C4-2B (cell line): ENCODE measurements at regions not wholly inside any gene's neighbourhood (a gene's known extent, or its start where the extent isn't known, plus 50 kb on each side); places are given as distances from the start of the nearest gene placed in this dataset.

Source experiments
- H3K27ac ChIP-seq: fragments of 450-650 bp; 2 replicates; pipeline ENCODE4 v1.5.1; 2017
- ZFX ChIP-seq: fragments of 450-650 bp; IDR thresholded peaks from 2 replicates; pipeline ENCODE4 v1.6.1; 2017
- TF ChIP-seq, protein P1 (sequence below): fragments of 450-650 bp; conservative IDR thresholded peaks from 2 replicates; pipeline ENCODE4 v1.5.1; 2017; ENCODE audit warnings: mild to moderate bottlenecking

DNA sequence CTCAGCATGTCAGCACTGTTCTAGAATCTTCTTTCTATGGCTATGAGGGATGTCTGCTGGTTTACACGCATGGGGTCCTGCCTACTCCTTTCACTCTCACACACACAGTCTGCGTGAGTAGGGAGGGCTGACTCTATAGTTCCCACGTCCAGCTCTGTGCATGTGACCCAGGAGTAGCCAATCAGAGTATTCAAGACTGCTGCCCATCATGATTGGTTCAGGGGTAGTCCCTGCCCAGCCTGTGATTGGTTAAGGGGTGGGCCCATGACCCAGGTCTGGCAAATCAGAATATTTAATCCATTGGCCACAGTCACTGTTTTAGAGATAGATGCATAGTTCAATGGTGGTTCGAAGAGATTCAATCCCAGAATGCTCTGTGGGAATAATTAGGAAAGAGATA is 151.3 kb upstream of the IRX3 start:
- no peak overlapping the region for H3K27ac ChIP-seq
- TF ChIP-seq ZFX = no peak
- TF ChIP-seq, protein P1, sequence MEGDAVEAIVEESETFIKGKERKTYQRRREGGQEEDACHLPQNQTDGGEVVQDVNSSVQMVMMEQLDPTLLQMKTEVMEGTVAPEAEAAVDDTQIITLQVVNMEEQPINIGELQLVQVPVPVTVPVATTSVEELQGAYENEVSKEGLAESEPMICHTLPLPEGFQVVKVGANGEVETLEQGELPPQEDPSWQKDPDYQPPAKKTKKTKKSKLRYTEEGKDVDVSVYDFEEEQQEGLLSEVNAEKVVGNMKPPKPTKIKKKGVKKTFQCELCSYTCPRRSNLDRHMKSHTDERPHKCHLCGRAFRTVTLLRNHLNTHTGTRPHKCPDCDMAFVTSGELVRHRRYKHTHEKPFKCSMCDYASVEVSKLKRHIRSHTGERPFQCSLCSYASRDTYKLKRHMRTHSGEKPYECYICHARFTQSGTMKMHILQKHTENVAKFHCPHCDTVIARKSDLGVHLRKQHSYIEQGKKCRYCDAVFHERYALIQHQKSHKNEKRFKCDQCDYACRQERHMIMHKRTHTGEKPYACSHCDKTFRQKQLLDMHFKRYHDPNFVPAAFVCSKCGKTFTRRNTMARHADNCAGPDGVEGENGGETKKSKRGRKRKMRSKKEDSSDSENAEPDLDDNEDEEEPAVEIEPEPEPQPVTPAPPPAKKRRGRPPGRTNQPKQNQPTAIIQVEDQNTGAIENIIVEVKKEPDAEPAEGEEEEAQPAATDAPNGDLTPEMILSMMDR = no peak

GRCh38 chr16:54437401-54437800 is 150.8 kb upstream of the IRX3 start:
- TF ChIP-seq ZFX = no peak
- TF ChIP-seq, protein P1 = no peak
- no peak overlapping the region for H3K27ac ChIP-seq

DNA sequence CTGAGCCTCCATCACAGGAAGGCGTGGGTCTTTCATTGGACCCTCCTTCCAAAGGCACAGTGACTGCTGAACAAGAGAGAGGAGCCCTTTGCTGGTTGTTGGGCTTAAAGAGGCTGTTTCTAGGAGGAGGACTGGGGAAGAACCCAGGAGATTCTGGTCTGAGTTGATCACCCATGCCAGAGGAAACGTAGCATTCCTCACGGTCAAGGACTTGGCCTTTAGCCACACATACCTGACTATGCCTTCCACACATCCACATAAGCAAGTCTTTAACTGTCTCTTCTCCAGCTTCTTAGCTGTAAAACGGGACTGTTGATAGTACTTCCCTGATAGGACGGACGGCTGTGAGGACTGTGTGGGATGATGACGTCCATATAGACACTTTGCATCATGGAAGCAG is 149.8 kb upstream of the IRX3 start:
- TF ChIP-seq, protein P1 = no peak
- TF ChIP-seq ZFX = no peak
- H3K27ac ChIP-seq = no peak overlapping the region

- no peak overlapping the region for H3K27ac ChIP-seq
- TF ChIP-seq, protein P1 = no peak
Observed at GRCh38 chr16:54434859-54435258, 148.3 kb upstream of the IRX3 start.

DNA sequence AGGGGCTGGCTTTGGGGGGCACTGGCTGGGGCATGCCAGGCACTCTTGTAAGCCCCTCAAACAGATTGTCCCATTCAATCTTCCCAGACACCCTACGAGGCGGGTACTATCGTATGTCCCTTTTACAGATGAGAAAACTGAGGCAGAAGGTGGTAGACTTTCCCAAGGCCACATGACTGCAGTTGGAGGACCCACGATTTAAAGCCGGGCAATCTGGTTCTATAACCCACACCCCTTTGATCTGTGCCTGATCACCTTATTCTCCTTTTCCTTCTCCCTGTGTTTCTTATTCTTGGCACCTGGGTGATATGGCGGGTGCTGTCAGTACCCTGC is 146.3 kb upstream of the IRX3 start:
- TF ChIP-seq, protein P1 = no peak
- no peak for TF ChIP-seq ZFX
- H3K27ac ChIP-seq = no peak overlapping the region

- TF ChIP-seq, protein P1 = no peak
- no peak for TF ChIP-seq ZFX
- H3K27ac ChIP-seq = no peak overlapping the region
Observed at GRCh38 chr16:54431997-54432896, 145.7 kb upstream of the IRX3 start.

- no peak overlapping the region for H3K27ac ChIP-seq
- TF ChIP-seq ZFX = no peak
- TF ChIP-seq, protein P1 = no peak
Observed at GRCh38 chr16:54431041-54431996, 144.7 kb upstream of the IRX3 start.
